ENCODE measurements at regions not wholly inside any gene's neighbourhood (a gene's known extent, or its start where the extent isn't known, plus 50 kb on each side); places are given as distances from the start of the nearest gene placed in this dataset.
"Not testable (repeated sequence)": the region's sequence is repeated elsewhere in the genome, so short reads cannot be mapped to it uniquely, and the experiment has no call there.

DNA sequence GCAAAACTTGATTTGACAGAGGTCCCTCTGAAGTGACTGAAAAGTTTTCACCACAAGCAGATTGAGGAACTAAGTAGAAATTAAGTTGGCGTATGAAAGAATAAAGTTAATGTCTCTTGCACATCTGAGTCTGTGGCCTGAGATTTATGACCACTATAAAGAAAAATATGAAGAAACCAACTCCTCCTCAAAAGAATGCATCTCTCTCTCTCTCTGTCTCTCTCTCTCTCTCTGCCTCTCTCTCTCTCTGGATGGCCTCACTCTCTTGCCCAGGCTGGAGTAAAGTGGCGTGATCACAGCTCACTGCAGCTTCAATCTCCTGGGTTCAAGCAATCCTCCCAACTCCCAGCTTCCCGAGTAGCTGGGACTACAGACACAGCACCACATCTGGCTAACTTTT lies 55.2 kb downstream of the RPL22L1 start:
- no peak for FAIRE-seq
- TF ChIP-seq POLR2A (IDR thresholded peaks at IDR 0.05; ENCODE audit: low read depth, low read length): no peak
- no peak for DNase-seq (ENCODE audit: insufficient read length, low spot score)

DNA sequence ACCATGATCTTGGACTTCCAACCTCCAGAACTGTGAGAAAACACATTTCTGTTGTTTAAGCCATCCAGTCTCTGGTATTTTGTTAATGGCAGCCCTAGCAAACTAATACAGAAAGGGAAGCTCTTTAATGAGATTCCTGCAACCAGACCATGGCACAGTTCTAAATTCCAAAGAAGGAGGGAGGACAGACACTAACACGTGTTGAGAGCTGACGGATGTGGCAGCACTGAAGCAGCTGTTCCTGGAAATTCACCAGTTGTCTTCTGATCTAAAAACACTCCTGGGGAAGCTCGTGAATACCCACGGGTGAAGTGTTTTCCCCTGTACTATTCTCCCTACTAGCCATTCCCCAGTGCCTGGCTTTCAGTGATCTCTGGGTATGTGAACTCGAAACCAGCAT lies 56.7 kb downstream of the RPL22L1 start:
- no peak for FAIRE-seq
- no peak for TF ChIP-seq POLR2A (IDR thresholded peaks at IDR 0.05; ENCODE audit: low read depth, low read length)

DNA sequence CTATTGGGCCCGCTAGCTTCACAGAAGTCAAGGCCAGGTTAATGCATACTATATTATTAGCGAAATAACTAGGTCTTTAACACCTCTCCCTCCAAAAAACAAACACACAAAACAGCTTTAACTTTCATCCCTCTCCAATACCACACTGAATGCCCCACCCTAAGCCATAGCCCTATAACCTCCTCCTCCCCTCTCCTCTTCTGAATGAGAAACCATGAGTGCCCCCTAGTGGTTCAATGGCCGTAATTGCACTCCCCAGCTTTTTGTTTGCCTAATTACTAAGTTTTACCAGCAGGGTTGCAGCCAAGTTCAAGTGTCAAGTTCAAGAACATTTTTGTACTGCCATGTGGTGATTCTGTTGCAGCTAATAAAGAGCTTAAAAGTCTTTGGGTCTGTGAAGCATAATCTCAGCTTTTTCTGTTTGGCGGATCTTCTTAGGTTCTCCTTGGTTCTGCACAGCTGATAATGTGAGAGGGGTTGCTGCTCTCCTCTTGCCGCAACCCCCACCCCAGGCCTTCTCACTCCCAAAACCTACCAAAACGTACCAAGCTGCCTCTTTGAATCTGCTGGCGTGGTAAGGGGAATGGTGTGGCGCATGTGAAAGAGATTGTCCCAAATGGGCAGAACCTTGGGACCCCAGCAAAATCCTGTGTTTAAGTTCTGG lies 57.9 kb downstream of the RPL22L1 start:
- peak; percentile 88 for FAIRE-seq

More for the DNA sequence above, 56.7 kb downstream of the RPL22L1 start:
- no peak for DNase-seq (ENCODE audit: insufficient read length, low spot score)

DNA sequence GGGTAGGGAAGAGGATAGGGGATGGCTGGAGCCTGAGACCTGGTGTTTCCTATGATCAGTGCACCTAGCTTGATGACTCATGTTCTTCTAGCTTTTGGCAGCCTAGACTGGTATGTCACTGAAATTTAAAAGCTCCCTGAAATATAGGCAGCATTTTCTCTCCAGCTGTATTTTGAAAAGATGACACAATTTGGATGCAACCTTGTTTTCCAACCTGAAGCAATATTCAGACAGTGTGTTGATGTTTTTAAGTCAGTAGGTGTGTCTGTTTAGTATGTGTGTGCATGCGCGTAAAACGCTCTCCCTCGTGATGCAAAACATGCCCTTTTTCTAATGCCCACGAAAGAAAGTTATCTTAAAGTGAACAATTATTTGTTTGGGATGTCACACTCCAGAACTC lies 58.5 kb downstream of the RPL22L1 start:
- TF ChIP-seq POLR2A (IDR thresholded peaks at IDR 0.05; ENCODE audit: low read depth, low read length): no peak
- DNase-seq (ENCODE audit: insufficient read length, low spot score) (no peak), FAIRE-seq (no peak)

More for the DNA sequence above, 57.9 kb downstream of the RPL22L1 start:
- peak; percentile 47 for DNase-seq (ENCODE audit: insufficient read length, low spot score)
- no peak for TF ChIP-seq POLR2A (IDR thresholded peaks at IDR 0.05; ENCODE audit: low read depth, low read length)

DNA sequence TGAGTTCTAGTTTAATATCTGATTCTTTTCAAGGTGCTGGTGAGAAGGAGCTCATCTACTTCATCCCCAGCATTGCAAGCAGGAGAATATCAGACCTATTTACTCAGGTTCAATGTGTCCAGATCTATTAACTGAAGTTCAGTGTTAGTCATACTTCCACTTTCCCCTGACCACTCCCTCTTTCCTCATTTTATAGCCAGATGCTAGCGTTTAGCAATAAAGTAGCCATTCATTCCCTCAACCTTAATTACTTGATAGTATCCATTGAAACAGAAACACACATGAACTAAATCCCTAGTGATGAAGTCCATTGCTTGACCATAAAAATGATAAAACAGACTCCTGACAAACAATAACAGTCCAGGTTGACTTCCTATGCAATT lies 60.0 kb downstream of the RPL22L1 start:
- no peak for TF ChIP-seq POLR2A (IDR thresholded peaks at IDR 0.05; ENCODE audit: low read depth, low read length)
- FAIRE-seq (peak; percentile 72), DNase-seq (ENCODE audit: insufficient read length, low spot score) (no peak)

DNA sequence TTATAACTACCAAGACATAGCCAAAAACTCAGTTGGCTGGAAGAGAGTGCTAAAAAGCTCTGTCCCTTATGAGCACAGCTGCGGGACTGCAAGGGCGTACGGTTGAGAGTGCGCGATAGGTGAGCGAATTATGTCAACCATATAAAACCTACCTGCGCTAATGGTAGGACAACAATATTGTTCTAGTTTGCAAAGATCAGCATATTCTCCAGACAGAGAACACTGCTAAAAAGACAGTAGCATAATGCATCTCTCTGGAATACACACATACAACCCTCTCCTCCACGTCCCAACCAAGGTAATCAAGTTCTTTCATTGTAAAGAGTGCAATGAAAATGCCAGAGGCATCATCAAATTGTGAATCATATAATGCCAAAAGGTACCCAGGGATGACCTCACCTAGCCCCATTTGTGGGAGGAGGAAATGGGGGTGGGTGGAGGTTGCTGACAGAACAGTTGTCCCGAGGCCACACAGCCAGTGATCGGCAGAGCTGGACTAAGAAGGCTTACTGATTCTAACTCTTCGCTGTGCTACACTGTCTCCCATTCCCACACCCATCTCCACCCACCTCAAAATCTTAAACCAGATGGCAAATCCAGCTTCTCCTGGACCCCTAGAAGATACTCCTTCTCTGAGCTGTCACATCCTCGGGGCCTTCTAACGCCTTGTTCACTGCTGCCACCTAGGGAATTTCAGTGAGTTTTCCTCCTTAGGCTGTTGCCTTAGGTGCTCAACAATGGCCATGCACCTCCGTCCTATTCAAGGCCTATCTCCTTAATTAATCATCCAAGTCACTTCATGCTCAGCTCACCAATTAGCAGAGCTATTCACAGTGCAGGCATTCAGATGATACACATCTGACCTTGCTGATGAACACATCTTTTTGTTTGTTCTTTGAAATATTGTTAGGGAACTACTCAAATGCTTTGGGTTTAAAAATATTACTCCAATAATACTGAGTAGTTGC lies 60.7 kb downstream of the RPL22L1 start:
- DNase-seq (ENCODE audit: insufficient read length, low spot score): no peak
- FAIRE-seq: peak; percentile 93
- TF ChIP-seq POLR2A (IDR thresholded peaks at IDR 0.05; ENCODE audit: low read depth, low read length): no peak

DNA sequence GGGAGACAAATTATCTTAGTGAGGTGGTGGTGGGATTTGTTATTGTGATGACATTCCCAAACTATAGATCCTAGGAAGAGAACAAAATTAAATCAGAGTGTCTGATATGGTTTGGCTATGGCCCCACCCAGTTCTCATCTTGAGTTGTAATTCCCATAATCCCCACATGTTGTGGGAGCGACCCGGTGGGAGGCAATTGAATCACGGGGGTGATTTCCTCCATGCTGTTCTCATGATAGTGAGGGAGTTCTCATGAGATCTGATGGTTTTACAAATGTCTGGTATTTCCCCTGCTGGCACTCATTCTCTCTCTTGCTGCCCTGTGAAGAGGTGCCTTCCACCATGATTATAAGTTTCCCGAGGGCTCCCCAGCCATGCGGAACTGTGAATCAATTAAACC lies 62.0 kb downstream of the RPL22L1 start:
- DNase-seq (ENCODE audit: insufficient read length, low spot score) (no peak), FAIRE-seq (no peak)

DNA sequence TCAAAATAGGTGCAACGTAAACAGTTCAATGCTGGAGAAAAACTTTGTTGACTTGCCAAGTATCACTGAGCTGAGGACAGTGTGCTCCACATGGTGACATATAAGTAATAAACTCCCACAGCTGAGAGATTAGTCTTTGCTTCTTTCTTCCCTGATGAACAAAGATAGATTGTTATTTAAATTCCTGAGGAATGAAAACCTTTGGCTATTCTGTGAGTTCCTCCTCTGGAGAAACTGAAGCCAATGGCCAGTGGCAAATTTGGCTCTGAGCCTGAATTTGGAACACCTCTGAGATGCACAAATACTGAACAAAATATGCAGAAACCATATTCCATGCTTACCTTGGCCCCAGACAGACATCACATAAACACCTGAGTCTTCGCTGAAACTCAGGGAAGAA lies 63.3 kb downstream of the RPL22L1 start:
- TF ChIP-seq POLR2A (IDR thresholded peaks at IDR 0.05; ENCODE audit: low read depth, low read length): no peak
- no peak for FAIRE-seq
- no peak for DNase-seq (ENCODE audit: insufficient read length, low spot score)

More for the DNA sequence above, 62.0 kb downstream of the RPL22L1 start:
- TF ChIP-seq POLR2A (IDR thresholded peaks at IDR 0.05; ENCODE audit: low read depth, low read length): no peak

DNA sequence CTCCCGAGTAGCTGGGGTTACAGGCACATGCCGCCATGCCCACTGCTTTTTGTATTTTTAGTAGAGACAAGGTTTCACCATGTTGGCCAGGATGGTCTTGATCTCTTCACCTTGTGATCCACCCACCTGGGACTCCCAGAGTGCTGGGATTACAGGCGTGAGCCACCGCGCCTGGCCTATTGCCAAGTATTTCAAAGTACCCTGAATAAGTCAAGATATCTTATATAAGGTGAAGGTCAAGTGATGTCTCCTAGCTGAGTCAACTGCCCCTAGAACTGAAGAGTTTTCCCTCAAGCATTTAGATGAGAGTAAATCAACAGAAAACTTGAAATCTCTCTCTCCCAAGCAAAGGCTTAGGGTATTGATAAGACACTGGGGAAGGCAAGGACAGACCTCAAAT lies 63.9 kb downstream of the RPL22L1 start:
- FAIRE-seq: no peak
- DNase-seq (ENCODE audit: insufficient read length, low spot score): no peak
- TF ChIP-seq POLR2A (IDR thresholded peaks at IDR 0.05; ENCODE audit: low read depth, low read length): no peak

DNA sequence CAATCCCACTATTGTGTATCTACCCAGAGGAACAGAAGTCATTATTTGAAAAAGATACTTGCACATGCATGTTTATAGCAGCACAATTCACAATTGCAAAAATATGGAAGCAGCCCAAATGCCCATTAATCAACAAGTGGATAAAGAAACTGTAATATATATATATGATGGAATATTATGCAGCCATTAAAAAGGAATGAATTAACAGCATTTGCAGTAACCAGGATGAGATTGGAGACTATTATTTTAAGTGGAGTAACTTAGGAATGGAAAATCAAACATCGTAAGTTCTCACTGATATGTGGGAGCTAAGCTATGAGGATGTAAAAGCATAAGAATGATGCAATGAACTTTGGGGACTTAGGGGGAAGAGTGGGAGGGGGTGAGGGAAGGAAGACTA lies 64.7 kb downstream of the RPL22L1 start:
- not testable (repeated sequence) for FAIRE-seq; DNase-seq (ENCODE audit: insufficient read length, low spot score)

DNA sequence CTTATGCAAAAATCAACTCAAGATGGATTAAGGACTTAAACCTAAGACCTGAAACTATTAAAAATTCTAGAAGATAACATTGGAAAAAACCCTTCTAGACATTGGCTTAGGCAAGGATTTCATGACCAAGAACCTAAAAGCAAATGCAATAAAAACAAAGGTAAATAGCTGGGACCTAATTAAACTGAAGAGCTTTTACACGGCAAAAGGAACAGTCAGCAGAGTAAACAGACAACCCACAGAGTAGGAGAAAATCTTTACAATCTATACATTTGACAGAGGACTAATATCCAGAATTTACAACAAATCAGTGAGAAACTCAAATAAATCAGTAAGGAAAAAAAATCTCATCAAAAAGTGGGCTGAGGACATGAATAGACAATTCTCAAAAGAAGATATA lies 65.4 kb downstream of the RPL22L1 start:
- not testable (repeated sequence) for FAIRE-seq; DNase-seq (ENCODE audit: insufficient read length, low spot score)

DNA sequence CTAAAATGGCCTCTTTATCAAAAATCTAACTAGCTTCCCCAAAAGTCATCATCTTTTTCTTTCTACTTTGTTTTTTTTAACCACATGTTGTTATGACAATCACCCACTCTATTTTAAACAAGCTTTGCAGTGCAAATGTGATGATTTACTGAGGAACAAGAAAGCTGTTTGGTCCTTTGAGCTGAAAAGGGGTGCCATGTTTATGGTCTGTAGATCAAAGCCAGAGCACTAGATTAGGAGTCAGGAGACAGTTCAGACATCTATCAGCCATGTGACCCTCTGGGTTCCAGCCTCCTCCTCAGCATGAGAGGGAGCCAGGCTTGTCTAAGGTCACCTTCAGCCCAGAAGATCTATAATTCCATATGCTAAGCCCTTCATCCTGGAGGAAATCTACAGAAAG lies 65.9 kb downstream of the RPL22L1 start:
- DNase-seq (ENCODE audit: insufficient read length, low spot score): no peak
- TF ChIP-seq POLR2A (IDR thresholded peaks at IDR 0.05; ENCODE audit: low read depth, low read length): no peak
- no peak for FAIRE-seq

DNA sequence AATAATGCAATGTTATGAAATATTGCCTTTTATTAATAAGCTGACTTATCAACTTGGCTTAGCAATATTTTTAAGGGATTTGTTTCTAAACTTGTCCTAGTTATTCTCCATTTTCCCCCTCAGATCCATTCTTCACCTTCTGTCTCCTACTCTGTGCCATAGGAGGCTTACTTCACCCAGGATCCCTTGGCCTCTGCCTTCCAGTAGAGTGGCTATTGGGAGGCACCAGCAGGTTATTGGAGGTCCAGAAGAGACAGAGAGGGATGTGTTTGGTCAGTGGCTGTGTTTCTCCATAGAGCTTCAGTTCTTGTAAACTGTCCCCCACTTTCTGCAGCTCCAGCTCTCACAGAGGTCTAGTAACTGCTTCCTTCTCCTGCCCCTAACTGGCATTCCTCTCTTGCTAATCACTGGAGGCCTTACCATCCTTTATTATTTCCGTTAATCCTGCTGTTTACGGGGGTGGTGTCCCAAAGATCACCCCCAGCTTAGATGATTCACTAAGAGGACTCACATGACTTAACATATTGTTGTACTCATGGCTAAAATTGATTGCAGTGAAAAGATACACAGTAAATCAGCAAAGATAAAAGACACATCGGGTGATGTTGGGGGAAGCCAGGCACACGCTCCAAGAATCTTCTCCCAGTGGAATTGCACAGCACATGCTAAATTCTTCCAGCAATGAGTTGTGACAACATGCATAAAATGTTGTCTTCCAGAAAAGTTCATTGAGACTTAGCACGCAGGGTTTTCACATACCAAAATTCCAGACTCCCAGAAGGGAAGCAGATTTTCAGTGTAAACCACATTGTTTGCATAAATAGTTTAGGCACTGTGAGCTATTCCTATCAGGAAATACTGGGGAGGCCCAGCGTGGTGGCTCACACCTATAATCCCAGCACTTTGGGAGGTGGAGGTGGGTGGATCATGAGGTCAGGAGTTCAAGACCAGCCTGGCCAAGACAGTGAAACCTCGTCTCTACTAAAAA lies 67.5 kb downstream of the RPL22L1 start:
- FAIRE-seq (peak; percentile 98), DNase-seq (ENCODE audit: insufficient read length, low spot score) (peak; percentile 43)
- no peak for TF ChIP-seq POLR2A (IDR thresholded peaks at IDR 0.05; ENCODE audit: low read depth, low read length)

DNA sequence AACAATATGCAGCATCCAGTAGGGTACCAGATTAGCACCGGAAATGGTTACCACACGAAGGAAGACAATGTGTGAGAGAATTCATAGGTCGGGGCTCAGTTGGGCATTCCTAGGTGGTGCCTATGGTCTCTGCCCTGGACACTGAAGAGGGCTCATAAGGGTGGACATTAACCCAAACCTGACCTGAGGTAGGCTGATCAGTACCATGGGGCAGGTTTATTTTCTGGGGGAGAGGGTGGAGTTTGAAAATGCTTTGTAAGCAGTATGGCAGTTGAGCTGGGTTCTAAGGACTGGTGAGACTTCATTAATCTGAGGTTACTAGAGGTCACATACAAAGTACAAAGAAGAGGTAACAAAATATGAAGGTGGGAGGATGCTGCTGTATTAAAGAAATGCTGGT lies 68.4 kb downstream of the RPL22L1 start:
- DNase-seq (ENCODE audit: insufficient read length, low spot score): no peak
- FAIRE-seq: peak; percentile 36
- TF ChIP-seq POLR2A (IDR thresholded peaks at IDR 0.05; ENCODE audit: low read depth, low read length): no peak

DNA sequence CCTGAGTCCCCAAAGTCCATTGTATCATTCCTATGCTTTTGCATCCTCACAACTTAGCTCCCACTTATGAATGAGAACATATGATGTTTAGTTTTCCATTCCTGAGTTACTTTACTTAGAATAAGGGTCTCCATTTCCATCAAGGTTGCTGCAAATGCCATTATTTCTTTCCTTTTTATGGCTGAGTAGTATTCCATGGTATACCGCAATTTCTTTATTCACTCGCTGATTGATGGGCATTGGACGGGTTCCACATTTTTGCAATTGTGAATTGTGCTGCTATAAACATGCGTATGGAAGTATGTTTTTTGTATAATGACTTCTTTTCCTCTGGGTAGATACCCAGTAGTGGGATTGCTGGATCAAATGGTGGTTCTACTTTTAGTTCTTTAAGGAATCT lies 69.7 kb downstream of the RPL22L1 start:
- not testable (repeated sequence) for FAIRE-seq; DNase-seq (ENCODE audit: insufficient read length, low spot score)
